HG03575 (cell line): ENCODE measurements at regions not wholly inside any gene's neighbourhood (a gene's known extent, or its start where the extent isn't known, plus 50 kb on each side); places are given as distances from the start of the nearest gene placed in this dataset.

ENCODE experiments used
- ATAC-seq: cut with Tn5 transposase; IDR thresholded peaks from one replicate; pipeline ENCODE4 v1.9.1; 2021; ENCODE audit not compliant: unreplicated experiment, insufficient number of reproducible peaks, low FRiP score; ENCODE audit errors: extremely low read depth

- ATAC-seq: no peak
Measured at GRCh38 chr18:40558706-40559392, 1396.2 kb upstream of the PIK3C3 start.

- ATAC-seq: no peak
Measured at GRCh38 chr18:40555914-40556313, 1399.1 kb upstream of the PIK3C3 start.

- ATAC-seq: no peak
Measured at GRCh38 chr18:40553029-40553428, 1402.0 kb upstream of the PIK3C3 start.

GRCh38 chr18:40546875-40547274, 1408.2 kb upstream of the PIK3C3 start:
- no peak for ATAC-seq

GRCh38 chr18:40534723-40535122, 1420.3 kb upstream of the PIK3C3 start:
- no peak for ATAC-seq

GRCh38 chr18:40532046-40532445, 1423.0 kb upstream of the PIK3C3 start:
- no peak for ATAC-seq

GRCh38 chr18:40531051-40531450, 1424.0 kb upstream of the PIK3C3 start:
- ATAC-seq: no peak

- ATAC-seq: no peak
Measured at GRCh38 chr18:40529478-40529877, 1425.6 kb upstream of the PIK3C3 start.

- no peak for ATAC-seq
Measured at GRCh38 chr18:40524881-40525280, 1430.2 kb upstream of the PIK3C3 start.

GRCh38 chr18:40523287-40523686, 1431.7 kb upstream of the PIK3C3 start:
- ATAC-seq: no peak

- ATAC-seq: no peak
Measured at GRCh38 chr18:40501026-40501425, 1454.0 kb upstream of the PIK3C3 start.

GRCh38 chr18:40494603-40495002, 1460.4 kb upstream of the PIK3C3 start:
- ATAC-seq: no peak

- no peak for ATAC-seq
Measured at GRCh38 chr18:40493316-40493715, 1461.7 kb upstream of the PIK3C3 start.

- no peak for ATAC-seq
Measured at GRCh38 chr18:40489301-40489700, 1465.7 kb upstream of the PIK3C3 start.

- ATAC-seq: no peak
Measured at GRCh38 chr18:40485318-40485717, 1469.7 kb upstream of the PIK3C3 start.

GRCh38 chr18:40473221-40474029, 1481.6 kb upstream of the PIK3C3 start:
- ATAC-seq: no peak

GRCh38 chr18:40470723-40471122, 1484.3 kb upstream of the PIK3C3 start:
- no peak for ATAC-seq

- no peak for ATAC-seq
Measured at GRCh38 chr18:40469851-40470250, 1485.2 kb upstream of the PIK3C3 start.

GRCh38 chr18:40469316-40469715, 1485.7 kb upstream of the PIK3C3 start:
- no peak for ATAC-seq

- ATAC-seq: no peak
Measured at GRCh38 chr18:40464032-40464431, 1491.0 kb upstream of the PIK3C3 start.
